BE2C (cell line): ENCODE measurements at regions not wholly inside any gene's neighbourhood (a gene's known extent, or its start where the extent isn't known, plus 50 kb on each side); places are given as distances from the start of the nearest gene placed in this dataset.

Source experiments
- DNase-seq: peaks from one replicate; pipeline ENCODE4 v3.0.0-alpha.2; 2020
- H3K27me3 ChIP-seq: fragments of 250-450 bp; sonication (Bioruptor Pico); 2 replicates; pipeline ENCODE4 v1.5.1; 2020; ENCODE audit warnings: mild to moderate bottlenecking
- H3K36me3 ChIP-seq: fragments of 250-450 bp; sonication (Bioruptor Pico); 2 replicates; pipeline ENCODE4 v1.5.1; 2020; ENCODE audit warnings: mild to moderate bottlenecking
- H3K4me1 ChIP-seq: fragments of 250-450 bp; sonication (Bioruptor Pico); 2 replicates; pipeline ENCODE4 v1.5.1; 2020
- H3K4me3 ChIP-seq: 2 replicates; pipeline ENCODE4 v1.5.1; 2011; ENCODE audit warnings: low read depth, low read length
- H3K9me3 ChIP-seq: fragments of 250-450 bp; sonication (Bioruptor Pico); 2 replicates; pipeline ENCODE4 v1.5.1; 2020
- TF ChIP-seq, protein P1 (sequence below): IDR thresholded peaks from 2 replicates; pipeline ENCODE4 v1.5.1; 2012; ENCODE audit warnings: mild to moderate bottlenecking, low read depth, low read length

DNA sequence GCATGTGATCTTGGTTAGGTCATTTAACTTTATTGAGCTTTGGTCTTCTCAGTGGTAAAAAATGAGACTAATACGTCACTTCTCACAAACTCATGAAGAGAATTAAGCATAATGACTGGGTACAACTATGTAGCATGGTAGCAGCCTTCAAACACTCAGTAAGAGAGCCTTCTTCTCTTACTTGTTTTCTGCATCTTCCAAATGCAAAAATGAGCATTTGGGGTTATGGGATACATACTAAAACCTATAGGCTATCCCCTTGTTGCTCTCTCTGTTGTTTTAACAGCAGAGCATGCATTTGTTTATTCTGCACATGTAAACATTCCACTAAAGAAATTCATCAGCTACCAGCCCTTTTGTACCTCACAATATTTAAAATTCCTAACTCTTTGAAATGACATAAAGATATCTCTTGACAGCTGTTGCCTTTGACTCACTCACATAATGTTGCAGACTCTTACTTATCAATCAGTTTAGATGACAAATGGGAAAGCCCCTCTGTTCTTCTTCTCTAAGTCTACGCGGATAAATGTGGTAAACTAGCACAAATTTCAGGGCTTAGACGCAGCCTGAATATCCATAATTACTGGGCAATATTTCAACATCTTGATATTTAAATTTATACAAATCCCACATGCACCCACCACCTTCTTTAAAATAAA, 327.3 kb upstream of the SATB1 start:
- Histone ChIP-seq H3K36me3 (no peaks in the 10 kb centered on the region), H3K9me3 (no peaks in the 10 kb centered on the region), H3K27me3 (no peaks in the 10 kb centered on the region; the same call in 1 of the 2 replicates), H3K4me3 (no peak overlapping the region), H3K4me1 (no peaks in the 10 kb centered on the region)
- TF ChIP-seq, protein P1, sequence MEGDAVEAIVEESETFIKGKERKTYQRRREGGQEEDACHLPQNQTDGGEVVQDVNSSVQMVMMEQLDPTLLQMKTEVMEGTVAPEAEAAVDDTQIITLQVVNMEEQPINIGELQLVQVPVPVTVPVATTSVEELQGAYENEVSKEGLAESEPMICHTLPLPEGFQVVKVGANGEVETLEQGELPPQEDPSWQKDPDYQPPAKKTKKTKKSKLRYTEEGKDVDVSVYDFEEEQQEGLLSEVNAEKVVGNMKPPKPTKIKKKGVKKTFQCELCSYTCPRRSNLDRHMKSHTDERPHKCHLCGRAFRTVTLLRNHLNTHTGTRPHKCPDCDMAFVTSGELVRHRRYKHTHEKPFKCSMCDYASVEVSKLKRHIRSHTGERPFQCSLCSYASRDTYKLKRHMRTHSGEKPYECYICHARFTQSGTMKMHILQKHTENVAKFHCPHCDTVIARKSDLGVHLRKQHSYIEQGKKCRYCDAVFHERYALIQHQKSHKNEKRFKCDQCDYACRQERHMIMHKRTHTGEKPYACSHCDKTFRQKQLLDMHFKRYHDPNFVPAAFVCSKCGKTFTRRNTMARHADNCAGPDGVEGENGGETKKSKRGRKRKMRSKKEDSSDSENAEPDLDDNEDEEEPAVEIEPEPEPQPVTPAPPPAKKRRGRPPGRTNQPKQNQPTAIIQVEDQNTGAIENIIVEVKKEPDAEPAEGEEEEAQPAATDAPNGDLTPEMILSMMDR: no peak
- no peak for DNase-seq

DNA sequence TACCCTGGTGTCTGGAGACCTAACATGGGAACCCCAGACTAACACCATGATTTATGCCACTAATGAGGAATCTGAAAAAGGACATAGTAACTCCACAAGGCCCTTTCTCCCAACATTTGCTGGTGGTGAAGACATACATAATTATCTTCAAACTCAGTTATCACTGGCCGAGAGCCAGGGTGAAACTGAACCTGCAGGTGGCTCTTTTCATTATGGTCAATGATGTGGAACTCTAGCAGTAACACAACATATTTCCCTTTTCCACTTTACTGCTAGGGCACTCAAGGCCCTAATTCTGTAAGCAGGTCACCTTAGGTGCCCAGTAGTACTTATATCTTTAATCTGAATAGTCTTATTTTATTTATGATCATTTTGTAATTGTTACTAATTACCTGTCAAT, 326.4 kb upstream of the SATB1 start:
- no peaks in the 10 kb centered on the region for H3K9me3 ChIP-seq
- TF ChIP-seq, protein P1: no peak
- no peaks in the 10 kb centered on the region; the same call in 1 of the 2 replicates for H3K27me3 ChIP-seq
- H3K36me3 ChIP-seq: no peaks in the 10 kb centered on the region
- no peak overlapping the region for H3K4me3 ChIP-seq
- DNase-seq: no peak
- H3K4me1 ChIP-seq: no peaks in the 10 kb centered on the region

DNA sequence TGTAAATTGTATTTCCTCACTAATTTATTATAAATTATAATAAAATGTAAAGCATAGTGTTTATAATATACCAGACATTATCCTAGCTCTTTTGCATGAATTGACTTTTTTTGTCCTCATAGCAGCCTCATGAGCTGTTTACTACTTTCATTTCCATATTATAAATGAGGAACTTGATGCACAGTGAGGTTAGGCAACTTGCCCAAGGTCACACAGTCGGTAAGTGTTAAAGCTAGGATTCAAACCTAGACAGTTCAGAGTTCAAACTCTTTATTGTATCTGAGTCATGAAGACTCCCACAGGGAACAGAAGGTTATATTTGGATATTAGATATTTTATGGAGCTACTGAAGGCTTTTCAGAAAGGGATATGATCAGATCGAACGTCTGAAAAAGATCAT, 322.2 kb upstream of the SATB1 start:
- TF ChIP-seq, protein P1: no peak
- Histone ChIP-seq H3K4me3 (no peak overlapping the region), H3K4me1 (no peaks in the 10 kb centered on the region), H3K36me3 (no peaks in the 10 kb centered on the region), H3K27me3 (no peaks in the 10 kb centered on the region; the same call in 1 of the 2 replicates), H3K9me3 (no peaks in the 10 kb centered on the region)
- no peak for DNase-seq

DNA sequence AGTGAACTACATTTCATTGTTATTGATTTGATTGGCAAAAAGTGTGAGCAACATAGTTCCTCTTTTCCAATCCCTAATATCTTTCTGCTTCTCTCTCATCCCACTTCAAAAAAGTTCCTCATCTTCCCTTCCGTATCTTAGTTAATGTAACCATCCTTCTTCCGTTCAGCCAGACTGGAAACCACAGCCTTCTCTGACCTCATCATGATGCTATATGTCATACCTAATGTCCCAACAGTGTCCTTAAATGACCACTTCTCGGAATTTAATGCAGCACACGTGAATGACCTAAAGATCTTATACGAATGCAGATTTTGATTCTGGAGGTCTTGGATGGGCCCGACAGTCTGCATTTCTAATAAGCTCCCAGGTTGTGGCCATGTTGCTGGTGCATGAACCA, 320.3 kb upstream of the SATB1 start:
- H3K4me1 ChIP-seq: no peaks in the 10 kb centered on the region
- H3K27me3 ChIP-seq: no peaks in the 10 kb centered on the region; the same call in 1 of the 2 replicates
- DNase-seq: no peak
- no peaks in the 10 kb centered on the region for H3K9me3 ChIP-seq
- TF ChIP-seq, protein P1: no peak
- H3K4me3 ChIP-seq: no peak overlapping the region
- no peaks in the 10 kb centered on the region for H3K36me3 ChIP-seq

DNA sequence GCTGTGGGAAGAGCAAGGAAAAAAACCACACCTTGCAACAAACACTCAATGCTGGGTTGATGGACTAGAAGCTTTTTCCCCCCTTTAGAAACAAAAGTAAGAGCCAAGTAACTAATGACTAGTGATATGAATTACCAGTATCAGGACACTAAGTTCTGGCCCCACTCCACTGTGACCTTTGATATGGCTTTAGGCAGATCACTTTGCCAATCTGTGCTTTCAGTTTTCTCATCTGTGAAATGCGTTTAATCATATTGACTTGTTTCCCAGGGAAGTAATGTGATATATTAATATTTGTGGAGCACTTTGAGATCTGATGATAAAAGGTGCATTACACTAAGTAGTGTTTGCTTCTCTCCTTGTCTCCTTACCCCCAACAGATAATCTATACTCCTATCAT, 319.3 kb upstream of the SATB1 start:
- no peak for DNase-seq

DNA sequence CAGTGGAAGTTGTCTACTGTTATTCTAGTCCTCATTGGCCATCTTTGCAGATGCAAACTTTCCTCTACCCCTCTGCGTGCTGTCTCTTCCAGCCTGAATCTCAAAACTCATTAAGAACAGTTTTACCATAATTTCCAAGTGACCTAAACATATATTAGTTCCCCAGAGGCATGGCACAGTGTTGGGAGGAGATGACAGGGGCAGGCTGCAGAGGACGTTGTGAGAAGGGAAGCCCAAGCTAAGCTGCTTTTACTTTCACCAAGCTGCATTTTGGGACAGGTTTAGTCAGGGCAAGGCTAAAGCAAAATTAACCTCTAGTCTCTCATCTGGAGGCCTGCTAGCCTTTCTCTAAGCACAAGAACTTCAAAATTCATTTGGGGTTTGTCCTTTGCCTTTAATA, 318.6 kb upstream of the SATB1 start:
- no peaks in the 10 kb centered on the region for H3K36me3 ChIP-seq
- H3K4me3 ChIP-seq: no peak overlapping the region
- H3K9me3 ChIP-seq: no peaks in the 10 kb centered on the region
- H3K4me1 ChIP-seq: no peaks in the 10 kb centered on the region
- H3K27me3 ChIP-seq: no peaks in the 10 kb centered on the region
- TF ChIP-seq, protein P1: no peak
- no peak for DNase-seq

More for the DNA sequence above, 319.3 kb upstream of the SATB1 start:
- H3K4me1 ChIP-seq: no peaks in the 10 kb centered on the region
- no peaks in the 10 kb centered on the region for H3K9me3 ChIP-seq
- TF ChIP-seq, protein P1: no peak
- H3K4me3 ChIP-seq: no peak overlapping the region
- H3K36me3 ChIP-seq: no peaks in the 10 kb centered on the region
- H3K27me3 ChIP-seq: no peaks in the 10 kb centered on the region; the same call in 1 of the 2 replicates
